B cell (primary cell): ENCODE measurements at regions not wholly inside any gene's neighbourhood (a gene's known extent, or its start where the extent isn't known, plus 50 kb on each side); places are given as distances from the start of the nearest gene placed in this dataset.

Source experiments
- ATAC-seq: fragments of 200-7000 bp; cut with Tn5 transposase; one replicate; pipeline ENCODE4 v1.10.0; 2021; ENCODE audit warnings: low read depth, mild to moderate bottlenecking, moderate number of reproducible peaks, moderate library complexity
- CTCF ChIA-PET: fragments of 350-600 bp; sonication (Branson Sonifier 250); formaldehyde crosslinking; loops from one replicate; lab custom pipeline; 2021; ENCODE audit warnings: antibody characterized with exemption, inconsistent platforms; lab: Charles Lee
- POLR2A ChIA-PET: fragments of 350-600 bp; sonication (Branson Sonifier 250); formaldehyde crosslinking; loops from one replicate; lab custom pipeline; 2021; ENCODE audit warnings: antibody characterized with exemption; lab: Charles Lee
- DNase-seq: peaks from one replicate; pipeline ENCODE4 v3.0.0; 2013
- H2AFZ ChIP-seq: 2 replicates; pipeline ENCODE4 v1.6.1; 2012; ENCODE audit warnings: mild to moderate bottlenecking, low read depth, low read length; ENCODE audit not compliant: insufficient read depth, poor library complexity, severe bottlenecking
- H3K27ac ChIP-seq, 2 donors: 1 replicate in 1 of 2; 2 replicates in 1 of 2; pipeline ENCODE4 v1.5.1; 2012 to 2013; ENCODE audit warnings: low read length in 2 of 2, mild to moderate bottlenecking in 2 of 2, moderate library complexity in 1 of 2
- H3K27me3 ChIP-seq, 4 experiments: fragments of 200-600 bp in 1 of 4; sonication (generic) in 1 of 4; replicated peaks in 1 of 4; 1 replicate in 2 of 4; 2 replicates in 2 of 4; pipeline versions ENCODE4 v1.6.1 to v1.7.0; 2013 to 2016; ENCODE audit warnings: low read length in 3 of 4, mild to moderate bottlenecking in 2 of 4, mixed read lengths in 1 of 4, moderate library complexity in 1 of 4; ENCODE audit not compliant: insufficient read depth in 4 of 4, control insufficient read depth in 3 of 4; ENCODE audit errors: control extremely low read depth in 1 of 4
- H3K36me3 ChIP-seq, 2 experiments: replicated peaks in 1 of 2; 1 replicate in 1 of 2; 2 replicates in 1 of 2; pipeline versions ENCODE4 v1.6.1 to v1.7.1; 2013; ENCODE audit warnings: low read length in 1 of 2; ENCODE audit not compliant: insufficient read depth in 2 of 2, control insufficient read depth in 1 of 2; ENCODE audit errors: control extremely low read depth in 1 of 2, extremely low read depth in 1 of 2
- H3K4me1 ChIP-seq, 2 donors: fragments of 200-600 bp in 1 of 2; sonication (generic) in 1 of 2; 1 replicate in 1 of 2; 2 replicates in 1 of 2; pipeline versions ENCODE4 v1.5.1 to v1.6.1; 2013 to 2017; ENCODE audit warnings: low read length in 2 of 2; ENCODE audit not compliant: control insufficient read depth in 2 of 2, insufficient read depth in 2 of 2
- H3K4me2 ChIP-seq: replicated peaks from 2 replicates; pipeline ENCODE3; 2012; ENCODE audit warnings: mild to moderate bottlenecking, low read depth, low read length; ENCODE audit not compliant: poor library complexity, severe bottlenecking
- H3K4me3 ChIP-seq, 5 experiments: fragments of 200-600 bp in 1 of 5; sonication (generic) in 1 of 5; 1 replicate in 3 of 5; 2 replicates in 2 of 5; pipeline versions ENCODE4 v1.5.1 to v1.7.0; 2011 to 2016; ENCODE audit warnings: low read length in 4 of 5, mild to moderate bottlenecking in 4 of 5, low read depth in 2 of 5, control low read depth in 1 of 5, moderate library complexity in 1 of 5; ENCODE audit not compliant: insufficient read depth in 1 of 5; ENCODE audit errors: control extremely low read depth in 1 of 5, extremely low read depth in 1 of 5
- H3K79me2 ChIP-seq: fragments of 200-600 bp; sonication (generic); one replicate; pipeline ENCODE4 v1.6.0; 2016; ENCODE audit warnings: low read length; ENCODE audit not compliant: control insufficient read depth, insufficient read depth
- H3K9ac ChIP-seq: fragments of 200-600 bp; sonication (generic); 2 replicates; pipeline ENCODE4 v1.6.1; 2017; ENCODE audit warnings: mild to moderate bottlenecking, low read length, moderate library complexity
- H3K9me3 ChIP-seq, 3 donors: one replicate each; pipeline versions ENCODE4 v1.6.1 to v1.7.1; 2013; ENCODE audit warnings: low read length in 2 of 3; ENCODE audit not compliant: control insufficient read depth in 2 of 3, insufficient read depth in 1 of 3; ENCODE audit errors: control extremely low read depth in 1 of 3
- H4K20me1 ChIP-seq: 2 replicates; pipeline ENCODE4 v1.6.0; 2012; ENCODE audit warnings: mild to moderate bottlenecking, low read length; ENCODE audit not compliant: insufficient read depth, control insufficient read depth, poor library complexity, severe bottlenecking
- H3K27ac Mint-ChIP-seq: one replicate; pipeline ENCODE4 v1.8.0; 2021; ENCODE audit warnings: mixed read lengths
- H3K27me3 Mint-ChIP-seq: one replicate; pipeline ENCODE4 v1.8.0; 2021; ENCODE audit warnings: mixed read lengths
- H3K4me1 Mint-ChIP-seq: one replicate; pipeline ENCODE4 v1.8.0; 2021; ENCODE audit warnings: mixed read lengths
- H3K4me3 Mint-ChIP-seq: one replicate; pipeline ENCODE4 v1.8.0; 2021; ENCODE audit warnings: mixed read lengths
- H3K9me3 Mint-ChIP-seq: one replicate; pipeline ENCODE4 v1.8.0; 2022; ENCODE audit warnings: mixed read lengths; ENCODE audit not compliant: insufficient read depth
- EZH2 ChIP-seq: IDR thresholded peaks from 2 replicates; pipeline ENCODE4 v1.6.1; 2012; ENCODE audit warnings: borderline replicate concordance, low read depth, mild to moderate bottlenecking, moderate library complexity, low read length; ENCODE audit not compliant: insufficient read depth, poor library complexity, severe bottlenecking
- WGBS: methylation state at CpG from one replicate; pipeline ENCODE4 v1.1.5; 2013; ENCODE audit warnings: missing lambda C conversion rate; ENCODE audit not compliant: insufficient coverage; 5-methylcytosine and 5-hydroxymethylcytosine counted together
- intact Hi-C: fragments of 100-400 bp; cut with micrococcal nuclease; formaldehyde crosslinking; loops from one replicate; pipeline ENCODE4 v1.10.0; 2022
- TF ChIP-seq, protein P1 (sequence below): fragments of 200-600 bp; IDR thresholded peaks from one replicate; pipeline ENCODE4 v1.8.0; 2022; ENCODE audit warnings: antibody characterized with exemption, mild to moderate bottlenecking

DNA sequence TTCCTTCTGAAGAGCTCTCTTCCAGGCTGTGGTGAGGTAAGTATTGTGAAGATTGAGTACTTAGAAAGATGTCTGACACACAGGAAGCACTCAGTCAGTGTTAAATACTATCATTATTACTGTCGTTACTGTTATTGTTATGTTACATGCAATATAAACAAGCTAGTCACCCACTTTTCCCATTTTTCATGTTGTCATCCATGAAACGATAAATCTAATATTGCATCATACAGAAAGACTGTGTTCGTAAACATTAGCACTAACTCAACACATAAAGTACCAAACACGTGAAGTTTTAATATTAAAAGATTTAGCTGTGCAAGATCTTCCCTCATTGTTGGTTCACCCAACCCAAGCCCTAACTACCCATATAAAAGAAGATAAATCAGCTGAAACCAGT is 109.2 kb upstream of the NRSN1 start:
- Histone ChIP-seq H3K4me2 (no peak overlapping the region), H4K20me1 (no peaks in the 10 kb centered on the region), H3K79me2 (no peaks in the 10 kb centered on the region), H3K27ac (no peak overlapping the region), H3K4me3 (no peak overlapping the region), H3K27me3 (no peaks in the 10 kb centered on the region), H3K9me3 (peaks cover 0 to 3% (median 0%) of the 10 kb centered on the region in 3 donors), H2AFZ (no peak overlapping the region), H3K4me1 (no peaks in the 10 kb centered on the region), H3K9ac (no peak overlapping the region), H3K36me3 (no peaks in the 10 kb centered on the region)
- POLR2A ChIA-PET = no interaction called here
- Mint-ChIP-seq H3K4me3 (no peak overlapping the region), H3K27ac (no peak overlapping the region), H3K9me3 (peaks cover 4% of the 10 kb centered on the region), H3K27me3 (no peaks in the 10 kb centered on the region), H3K4me1 (no peaks in the 10 kb centered on the region)
- intact Hi-C loops = no loop called here
- no CpG with 5 or more reads among the region's 4 CpGs for WGBS
- ATAC-seq = no peak
- CTCF ChIA-PET = no interaction called here
- DNase-seq = no peak
- no peak for TF ChIP-seq EZH2
- TF ChIP-seq, protein P1, sequence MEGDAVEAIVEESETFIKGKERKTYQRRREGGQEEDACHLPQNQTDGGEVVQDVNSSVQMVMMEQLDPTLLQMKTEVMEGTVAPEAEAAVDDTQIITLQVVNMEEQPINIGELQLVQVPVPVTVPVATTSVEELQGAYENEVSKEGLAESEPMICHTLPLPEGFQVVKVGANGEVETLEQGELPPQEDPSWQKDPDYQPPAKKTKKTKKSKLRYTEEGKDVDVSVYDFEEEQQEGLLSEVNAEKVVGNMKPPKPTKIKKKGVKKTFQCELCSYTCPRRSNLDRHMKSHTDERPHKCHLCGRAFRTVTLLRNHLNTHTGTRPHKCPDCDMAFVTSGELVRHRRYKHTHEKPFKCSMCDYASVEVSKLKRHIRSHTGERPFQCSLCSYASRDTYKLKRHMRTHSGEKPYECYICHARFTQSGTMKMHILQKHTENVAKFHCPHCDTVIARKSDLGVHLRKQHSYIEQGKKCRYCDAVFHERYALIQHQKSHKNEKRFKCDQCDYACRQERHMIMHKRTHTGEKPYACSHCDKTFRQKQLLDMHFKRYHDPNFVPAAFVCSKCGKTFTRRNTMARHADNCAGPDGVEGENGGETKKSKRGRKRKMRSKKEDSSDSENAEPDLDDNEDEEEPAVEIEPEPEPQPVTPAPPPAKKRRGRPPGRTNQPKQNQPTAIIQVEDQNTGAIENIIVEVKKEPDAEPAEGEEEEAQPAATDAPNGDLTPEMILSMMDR = no peak

DNA sequence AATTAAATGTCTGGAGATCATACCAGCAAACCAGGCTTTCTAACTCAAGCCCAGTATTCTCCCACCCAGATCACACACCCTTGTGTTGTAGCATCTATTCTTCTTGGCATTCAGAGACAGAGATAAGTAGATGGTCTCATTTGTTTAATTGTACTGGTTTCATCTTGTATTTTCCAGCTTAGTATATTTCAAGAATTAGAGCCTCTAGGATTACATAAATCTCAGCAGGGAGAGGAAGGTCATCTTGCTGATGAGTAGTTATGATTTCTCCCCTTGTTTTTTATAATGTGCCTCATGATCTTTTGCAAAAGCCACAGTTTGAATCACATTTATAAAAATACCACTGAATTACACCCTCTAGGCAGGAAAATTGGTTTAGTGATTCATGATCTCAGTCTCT is 106.6 kb upstream of the NRSN1 start:
- no peak overlapping the region for H3K27ac ChIP-seq
- DNase-seq (no peak), ATAC-seq (no peak)
- no peaks in the 10 kb centered on the region for H3K27me3 ChIP-seq
- H2AFZ ChIP-seq = no peak overlapping the region
- no peak overlapping the region for H3K9ac ChIP-seq
- Mint-ChIP-seq H3K9me3 (peaks cover 4% of the 10 kb centered on the region), H3K27me3 (no peaks in the 10 kb centered on the region), H3K4me3 (no peak overlapping the region), H3K27ac (no peak overlapping the region), H3K4me1 (no peaks in the 10 kb centered on the region)
- ChIA-PET CTCF (no interaction called here), POLR2A (no interaction called here)
- intact Hi-C loops = no loop called here
- H3K36me3 ChIP-seq = no peaks in the 10 kb centered on the region
- peaks cover 0 to 3% (median 0%) of the 10 kb centered on the region in 3 donors for H3K9me3 ChIP-seq
- TF ChIP-seq, protein P1 = no peak
- no peak for TF ChIP-seq EZH2
- H3K4me1 ChIP-seq = no peaks in the 10 kb centered on the region
- H3K4me2 ChIP-seq = no peak overlapping the region
- no peaks in the 10 kb centered on the region for H4K20me1 ChIP-seq
- H3K79me2 ChIP-seq = no peaks in the 10 kb centered on the region
- no peak overlapping the region for H3K4me3 ChIP-seq
